D721Med (cell line): ENCODE measurements at regions not wholly inside any gene's neighbourhood (a gene's known extent, or its start where the extent isn't known, plus 50 kb on each side); places are given as distances from the start of the nearest gene placed in this dataset.
A peak's percentile ranks its signal among the peaks of the same experiment; 100 is the strongest.

Experiments
- DNase-seq: peaks from one replicate; pipeline ENCODE4 v3.0.0; 2011; ENCODE audit warnings: low spot score; ENCODE audit not compliant: insufficient read length
- FAIRE-seq: peaks from 2 replicates; lab custom pipeline; 2011; peaks lifted over from hg19 to GRCh38; lab: Jason Lieb, UNC
- CTCF ChIP-seq: IDR thresholded peaks from 2 replicates; pipeline ENCODE4 v1.5.1; 2012; ENCODE audit warnings: mild to moderate bottlenecking, control low read depth; ENCODE audit not compliant: insufficient read depth; ENCODE audit errors: missing control alignments

GRCh38 chr2:176653479-176654443 is 384.5 kb downstream of the MTX2 start:
- peak; percentile 35 for FAIRE-seq
- no peak for DNase-seq
- peak; percentile 41 for TF ChIP-seq CTCF

GRCh38 chr2:176656038-176656775 is 387.0 kb downstream of the MTX2 start:
- no peak for TF ChIP-seq CTCF
- FAIRE-seq (no peak), DNase-seq (no peak)

GRCh38 chr2:176656776-176657140 is 387.5 kb downstream of the MTX2 start:
- DNase-seq (no peak), FAIRE-seq (no peak)

GRCh38 chr2:176657393-176657792 is 388.2 kb downstream of the MTX2 start:
- FAIRE-seq (peak; percentile 46), DNase-seq (no peak)
- TF ChIP-seq CTCF, result no peak

More at GRCh38 chr2:176656776-176657140, 387.5 kb downstream of the MTX2 start:
- no peak for TF ChIP-seq CTCF

GRCh38 chr2:176658708-176659107 is 389.5 kb downstream of the MTX2 start:
- DNase-seq (no peak), FAIRE-seq (no peak)
- TF ChIP-seq CTCF, result no peak

GRCh38 chr2:176662753-176663152 is 393.5 kb downstream of the MTX2 start:
- TF ChIP-seq CTCF, result no peak
- FAIRE-seq, result no peak

GRCh38 chr2:176664478-176664877 is 395.2 kb downstream of the MTX2 start:
- no peak for TF ChIP-seq CTCF
- FAIRE-seq, result no peak
- no peak for DNase-seq

More at GRCh38 chr2:176662753-176663152, 393.5 kb downstream of the MTX2 start:
- DNase-seq, result no peak
